HG03135 (cell line): ENCODE measurements at regions not wholly inside any gene's neighbourhood (a gene's known extent, or its start where the extent isn't known, plus 50 kb on each side); places are given as distances from the start of the nearest gene placed in this dataset.

Experiments used
- ATAC-seq: cut with Tn5 transposase; IDR thresholded peaks from one replicate; pipeline ENCODE4 v1.9.1; 2021; ENCODE audit warnings: mild to moderate bottlenecking, moderate library complexity; ENCODE audit not compliant: unreplicated experiment

GRCh38 chr15:46595016-46595415 is 960.2 kb downstream of the SQOR start:
- no peak for ATAC-seq

- no peak for ATAC-seq
Observed at GRCh38 chr15:46607077-46607476, 972.2 kb downstream of the SQOR start.

GRCh38 chr15:46616033-46616432 is 981.2 kb downstream of the SQOR start:
- no peak for ATAC-seq

GRCh38 chr15:46617507-46617906 is 982.7 kb downstream of the SQOR start:
- no peak for ATAC-seq

- no peak for ATAC-seq
Observed at GRCh38 chr15:46618984-46619383, 984.2 kb downstream of the SQOR start.

GRCh38 chr15:46620392-46621013 is 985.7 kb downstream of the SQOR start:
- ATAC-seq, result no peak

GRCh38 chr15:46622851-46623250 is 988.0 kb downstream of the SQOR start:
- no peak for ATAC-seq

GRCh38 chr15:46636206-46636605 is 1001.4 kb downstream of the SQOR start:
- ATAC-seq, result no peak

GRCh38 chr15:46644501-46645481 is 1010.0 kb downstream of the SQOR start:
- no peak for ATAC-seq

- no peak for ATAC-seq
Observed at GRCh38 chr15:46646490-46646889, 1011.7 kb downstream of the SQOR start.

- no peak for ATAC-seq
Observed at GRCh38 chr15:46647046-46647445, 1012.2 kb downstream of the SQOR start.

GRCh38 chr15:46652266-46652665 is 1017.4 kb downstream of the SQOR start:
- ATAC-seq, result no peak

- no peak for ATAC-seq
Observed at GRCh38 chr15:46654993-46655392, 1020.2 kb downstream of the SQOR start.

GRCh38 chr15:46660096-46660842 is 1025.4 kb downstream of the SQOR start:
- ATAC-seq, result no peak

GRCh38 chr15:46670258-46670657 is 1035.4 kb downstream of the SQOR start:
- no peak for ATAC-seq

GRCh38 chr15:46671336-46671735 is 1036.5 kb downstream of the SQOR start:
- no peak for ATAC-seq

- ATAC-seq, result no peak
Observed at GRCh38 chr15:46672041-46672440, 1037.2 kb downstream of the SQOR start.

- ATAC-seq, result no peak
Observed at GRCh38 chr15:46676233-46677206, 1040.8 kb upstream of the SEMA6D start.

- ATAC-seq, result no peak
Observed at GRCh38 chr15:46677491-46677890, 1039.8 kb upstream of the SEMA6D start.

- ATAC-seq, result no peak
Observed at GRCh38 chr15:46681901-46682300, 1035.4 kb upstream of the SEMA6D start.
